ENCODE measurements at regions not wholly inside any gene's neighbourhood (a gene's known extent, or its start where the extent isn't known, plus 50 kb on each side); places are given as distances from the start of the nearest gene placed in this dataset.

DNA sequence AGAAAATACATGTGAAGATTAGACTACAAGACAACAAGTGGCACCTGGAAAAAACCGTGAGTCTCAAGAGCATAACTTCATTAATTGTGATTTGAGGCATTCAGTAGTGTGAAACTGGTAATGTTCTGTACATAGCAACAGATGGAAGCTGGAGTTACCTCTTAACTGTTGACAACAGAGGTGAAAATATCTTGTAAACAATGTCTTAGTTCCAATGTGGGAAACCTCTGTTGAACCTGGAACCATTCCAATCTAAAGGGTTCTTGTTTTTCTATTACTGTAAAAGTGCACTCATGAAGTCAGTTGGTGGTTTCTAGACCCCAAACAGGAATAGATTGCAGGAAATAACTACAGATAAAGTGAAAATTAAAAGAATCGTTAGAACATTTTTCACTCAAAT, 728.4 kb downstream of the SLITRK1 start:
- TF ChIP-seq POLR2AphosphoS5 (IDR thresholded peaks at IDR 0.05; ENCODE audit: borderline replicate concordance, low read depth, low read length) (no peak), EZH2 (IDR thresholded peaks at IDR 0.05) (no peak)

Measured in SK-N-MC (cell line).